ENCODE measurements at regions not wholly inside any gene's neighbourhood (a gene's known extent, or its start where the extent isn't known, plus 50 kb on each side); places are given as distances from the start of the nearest gene placed in this dataset.
"Not testable (repeated sequence)": the region's sequence is repeated elsewhere in the genome, so short reads cannot be mapped to it uniquely, and the experiment has no call there.

DNA sequence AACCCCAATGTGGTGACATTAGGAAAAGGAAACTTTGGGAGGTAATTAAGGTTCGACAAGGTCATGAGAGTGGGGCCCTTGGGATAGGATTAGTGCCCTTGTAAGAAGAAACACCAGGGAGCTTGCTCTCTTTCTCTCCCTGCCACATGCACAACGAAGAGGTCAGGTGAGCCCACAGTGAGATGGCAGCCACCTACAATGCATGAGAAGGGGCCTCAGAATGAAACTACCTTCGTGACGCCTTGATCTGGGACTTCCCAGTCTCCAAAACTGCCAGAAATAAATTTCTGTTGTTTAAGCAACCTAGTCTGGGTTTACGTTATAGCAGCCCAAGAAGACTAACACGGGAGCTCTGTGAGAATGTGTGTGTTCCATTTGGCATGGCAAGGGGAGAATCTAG lies 682.8 kb downstream of the PRIM2 start:
- not testable (repeated sequence) for H3K4me3 ChIP-seq (ENCODE audit: low read length); H3K27ac ChIP-seq (ENCODE audit: low read length); H3K36me3 ChIP-seq (ENCODE audit: control insufficient read depth, low read depth, low read length); H3K4me1 ChIP-seq (ENCODE audit: control insufficient read depth, low read depth, low read length); H3K9ac ChIP-seq (ENCODE audit: low read length); H3K27me3 ChIP-seq (ENCODE audit: control insufficient read depth, insufficient read depth, low read length)
- H3K9me3 ChIP-seq (ENCODE audit: control insufficient read depth, low read depth, low read length): peaks cover 20% of the 10 kb centered on the region

DNA sequence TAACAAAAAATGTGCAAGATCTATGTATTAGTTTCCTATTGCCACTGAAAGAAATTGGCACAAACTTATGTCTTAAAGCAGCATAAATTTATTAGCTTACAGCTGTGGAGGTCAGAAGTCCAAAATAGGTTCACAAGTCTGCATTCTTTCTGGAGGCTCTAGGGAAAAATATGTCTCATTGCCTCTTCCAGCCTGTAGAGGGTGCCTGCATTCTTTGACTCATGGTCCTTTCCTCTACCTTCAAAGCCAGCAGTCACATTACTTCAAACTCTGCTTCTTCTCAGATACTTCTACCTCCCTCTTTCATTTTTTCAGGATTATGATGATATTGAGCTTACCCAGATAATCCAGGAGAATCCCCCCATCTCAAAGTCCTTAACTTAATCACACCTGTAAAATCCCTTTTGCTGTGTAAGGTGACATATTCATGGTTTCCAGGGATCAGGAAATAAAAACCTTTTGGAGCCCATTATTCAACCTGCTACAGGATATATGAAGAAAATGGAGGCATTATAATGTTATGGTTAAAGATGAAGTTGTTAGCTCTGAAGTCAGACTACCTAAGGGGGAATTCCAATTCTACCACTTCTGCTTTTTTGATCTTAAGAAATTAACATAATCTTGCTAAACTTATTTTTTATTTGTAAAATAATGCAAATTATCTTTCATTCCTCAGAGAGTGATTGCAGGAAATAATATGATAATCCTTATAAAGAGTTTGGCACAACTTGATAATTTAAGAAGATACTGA lies 686.2 kb downstream of the PRIM2 start:
- not testable (repeated sequence) for H3K27ac ChIP-seq (ENCODE audit: low read length); H3K27me3 ChIP-seq (ENCODE audit: control insufficient read depth, insufficient read depth, low read length); H3K4me3 ChIP-seq (ENCODE audit: low read length); H3K9ac ChIP-seq (ENCODE audit: low read length); H3K36me3 ChIP-seq (ENCODE audit: control insufficient read depth, low read depth, low read length); H3K4me1 ChIP-seq (ENCODE audit: control insufficient read depth, low read depth, low read length)
- peaks cover 18% of the 10 kb centered on the region for H3K9me3 ChIP-seq (ENCODE audit: control insufficient read depth, low read depth, low read length)

DNA sequence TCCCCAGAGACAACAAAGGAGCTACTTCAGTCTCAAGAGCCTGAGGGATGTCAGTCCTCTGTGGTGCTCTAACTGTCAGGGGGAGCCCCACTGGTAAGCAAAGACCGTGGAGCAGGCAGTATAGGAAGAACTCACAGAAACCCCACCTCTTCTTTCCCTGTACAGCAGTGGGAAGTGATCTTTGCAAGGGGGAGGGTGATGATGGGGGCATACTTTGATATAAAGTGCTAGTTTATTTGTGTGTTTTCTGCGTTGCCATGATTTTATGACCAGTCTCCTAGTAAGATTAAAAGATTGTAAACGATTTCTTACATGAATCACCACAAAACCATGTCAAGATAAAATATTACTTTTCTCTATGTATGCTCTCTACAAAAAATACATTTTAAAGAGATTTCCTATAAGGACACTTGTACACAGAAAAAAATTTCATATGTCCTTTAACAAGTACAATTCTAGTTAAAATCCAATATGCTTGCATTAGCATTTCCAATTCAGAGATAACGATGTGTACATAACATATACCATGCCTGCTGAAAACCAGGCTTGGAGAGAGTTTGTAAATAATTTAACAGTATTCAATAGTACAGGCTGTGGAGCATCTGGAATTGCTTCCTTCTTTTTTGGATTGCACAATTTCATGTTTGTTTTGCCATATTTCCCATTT lies 690.0 kb downstream of the PRIM2 start:
- not testable (repeated sequence) for H3K27me3 ChIP-seq (ENCODE audit: control insufficient read depth, insufficient read depth, low read length); H3K4me1 ChIP-seq (ENCODE audit: control insufficient read depth, low read depth, low read length); H3K9ac ChIP-seq (ENCODE audit: low read length); H3K4me3 ChIP-seq (ENCODE audit: low read length); H3K36me3 ChIP-seq (ENCODE audit: control insufficient read depth, low read depth, low read length); H3K27ac ChIP-seq (ENCODE audit: low read length)
- peaks cover 22% of the 10 kb centered on the region for H3K9me3 ChIP-seq (ENCODE audit: control insufficient read depth, low read depth, low read length)

DNA sequence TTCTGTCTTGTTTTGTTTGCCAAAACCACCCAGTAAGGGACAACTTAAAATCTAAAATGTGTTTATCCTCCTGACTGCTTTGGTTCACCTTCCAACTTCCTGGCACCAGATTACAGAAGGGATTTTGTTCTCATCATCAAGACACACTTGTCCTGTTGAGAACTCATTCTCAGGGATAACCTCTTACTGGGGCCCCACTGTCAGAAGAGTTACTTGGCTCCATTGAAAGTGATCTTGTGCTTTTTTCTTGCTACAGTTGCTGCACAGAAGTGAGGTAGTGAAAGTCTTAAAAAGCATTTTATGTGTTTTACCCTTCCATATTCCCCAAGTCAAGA lies 690.5 kb downstream of the PRIM2 start:
- H3K4me3 ChIP-seq (ENCODE audit: low read length); H3K9ac ChIP-seq (ENCODE audit: low read length): not testable (repeated sequence)

DNA sequence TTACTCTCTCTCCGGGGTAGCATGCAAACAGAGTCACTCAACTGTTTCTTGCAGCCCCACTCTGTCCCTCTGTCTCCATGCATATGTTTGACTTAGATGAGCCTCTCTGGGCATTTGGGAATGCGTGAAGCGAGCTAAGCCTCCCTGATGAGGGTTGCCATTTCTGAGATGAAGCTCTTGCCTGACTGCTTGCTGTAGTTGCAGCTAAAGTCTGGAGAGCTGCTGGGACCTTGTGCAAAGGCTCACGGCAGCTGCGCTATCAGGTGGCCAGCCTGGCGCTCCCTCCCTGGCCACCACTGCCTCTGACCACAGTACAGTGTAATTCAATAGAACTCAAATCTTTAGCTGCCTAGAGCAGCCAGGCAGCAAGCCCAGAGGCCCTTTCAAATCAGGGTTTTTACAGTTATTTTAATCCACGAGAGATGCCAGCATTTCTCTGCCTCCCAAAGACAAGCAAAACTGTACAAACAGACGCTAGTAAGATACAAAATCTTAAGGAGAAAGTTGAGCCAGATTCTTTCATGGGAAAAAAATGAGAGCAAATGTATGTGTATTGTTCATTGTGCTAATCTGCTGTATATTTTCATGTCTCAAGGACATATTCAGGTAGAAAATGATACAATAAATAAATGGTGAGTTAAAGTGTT lies 694.6 kb downstream of the PRIM2 start:
- H3K9ac ChIP-seq (ENCODE audit: low read length); H3K27me3 ChIP-seq (ENCODE audit: control insufficient read depth, insufficient read depth, low read length); H3K27ac ChIP-seq (ENCODE audit: low read length); H3K4me1 ChIP-seq (ENCODE audit: control insufficient read depth, low read depth, low read length); H3K36me3 ChIP-seq (ENCODE audit: control insufficient read depth, low read depth, low read length); H3K4me3 ChIP-seq (ENCODE audit: low read length): not testable (repeated sequence)
- H3K9me3 ChIP-seq (ENCODE audit: control insufficient read depth, low read depth, low read length): peaks cover 25% of the 10 kb centered on the region

More for the DNA sequence above, 690.5 kb downstream of the PRIM2 start:
- not testable (repeated sequence) for H3K27me3 ChIP-seq (ENCODE audit: control insufficient read depth, insufficient read depth, low read length); H3K36me3 ChIP-seq (ENCODE audit: control insufficient read depth, low read depth, low read length); H3K27ac ChIP-seq (ENCODE audit: low read length); H3K4me1 ChIP-seq (ENCODE audit: control insufficient read depth, low read depth, low read length)
- peaks cover 23% of the 10 kb centered on the region for H3K9me3 ChIP-seq (ENCODE audit: control insufficient read depth, low read depth, low read length)

DNA sequence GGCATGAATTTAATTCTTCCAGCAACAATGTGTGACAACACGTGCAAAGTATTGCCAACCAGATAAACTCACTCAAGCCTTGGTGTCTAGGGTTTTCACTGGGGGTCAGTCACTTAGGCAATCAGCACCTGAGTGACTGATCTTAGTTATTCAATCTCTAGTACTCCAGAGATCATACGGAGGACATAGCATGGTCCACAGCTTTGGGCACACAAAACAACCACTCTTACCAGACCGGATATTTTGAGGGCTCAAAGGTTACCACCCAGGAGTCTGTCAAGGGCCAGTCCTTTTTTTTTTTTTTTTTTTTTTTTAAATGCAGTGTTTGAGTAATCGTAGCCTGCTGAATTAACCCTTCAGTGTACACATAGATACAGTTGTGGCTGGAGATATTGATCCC lies 699.2 kb downstream of the PRIM2 start:
- not testable (repeated sequence) for H3K4me3 ChIP-seq (ENCODE audit: low read length); H3K27ac ChIP-seq (ENCODE audit: low read length); H3K9ac ChIP-seq (ENCODE audit: low read length); H3K4me1 ChIP-seq (ENCODE audit: control insufficient read depth, low read depth, low read length); H3K27me3 ChIP-seq (ENCODE audit: control insufficient read depth, insufficient read depth, low read length); H3K36me3 ChIP-seq (ENCODE audit: control insufficient read depth, low read depth, low read length)
- H3K9me3 ChIP-seq (ENCODE audit: control insufficient read depth, low read depth, low read length): peaks cover 29% of the 10 kb centered on the region

DNA sequence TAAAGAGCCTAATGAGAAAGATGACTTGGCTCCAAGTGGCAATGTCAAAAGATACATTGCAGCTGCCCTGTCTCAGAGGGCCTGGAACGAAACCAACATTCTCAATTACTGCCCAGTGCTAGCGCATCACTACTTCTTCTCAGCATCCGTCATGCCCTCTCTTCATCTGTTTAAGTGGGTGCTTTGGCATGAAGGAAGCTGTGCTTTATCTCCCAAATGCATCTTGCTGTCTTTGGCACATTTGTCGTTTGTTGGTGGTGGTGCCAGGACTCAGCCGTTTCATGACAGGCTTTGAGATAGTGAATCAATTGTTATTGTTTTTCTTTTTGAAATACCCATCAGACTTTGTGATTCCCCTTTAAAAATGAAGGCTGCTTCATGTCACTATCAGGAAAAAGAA lies 710.8 kb downstream of the PRIM2 start:
- not testable (repeated sequence) for H3K27ac ChIP-seq (ENCODE audit: low read length); H3K9ac ChIP-seq (ENCODE audit: low read length); H3K4me1 ChIP-seq (ENCODE audit: control insufficient read depth, low read depth, low read length); H3K36me3 ChIP-seq (ENCODE audit: control insufficient read depth, low read depth, low read length); H3K4me3 ChIP-seq (ENCODE audit: low read length); H3K27me3 ChIP-seq (ENCODE audit: control insufficient read depth, insufficient read depth, low read length)
- peaks cover 12% of the 10 kb centered on the region for H3K9me3 ChIP-seq (ENCODE audit: control insufficient read depth, low read depth, low read length)

DNA sequence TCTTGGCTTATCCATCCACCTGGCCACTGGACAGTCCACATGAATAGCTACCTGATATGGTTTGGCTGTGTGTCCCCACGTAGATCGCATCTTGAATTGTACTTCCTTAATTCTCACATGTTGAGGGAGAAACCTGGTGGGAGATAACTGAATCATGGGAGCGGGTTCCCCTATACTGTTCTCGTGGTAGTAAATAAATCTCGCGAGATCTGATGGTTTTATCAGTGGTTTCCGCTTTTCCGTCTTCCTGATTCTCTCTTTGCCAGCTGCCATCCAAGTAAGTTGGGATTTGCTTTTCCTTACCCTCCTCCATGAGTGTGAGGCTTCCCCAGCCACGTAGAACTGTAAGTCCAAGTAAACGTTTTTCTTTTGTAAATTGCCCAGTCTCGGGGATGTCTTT lies 720.8 kb downstream of the PRIM2 start:
- H3K27ac ChIP-seq (ENCODE audit: low read length); H3K36me3 ChIP-seq (ENCODE audit: control insufficient read depth, low read depth, low read length); H3K4me1 ChIP-seq (ENCODE audit: control insufficient read depth, low read depth, low read length); H3K27me3 ChIP-seq (ENCODE audit: control insufficient read depth, insufficient read depth, low read length); H3K9ac ChIP-seq (ENCODE audit: low read length); H3K4me3 ChIP-seq (ENCODE audit: low read length): not testable (repeated sequence)
- peaks cover 18% of the 10 kb centered on the region for H3K9me3 ChIP-seq (ENCODE audit: control insufficient read depth, low read depth, low read length)

DNA sequence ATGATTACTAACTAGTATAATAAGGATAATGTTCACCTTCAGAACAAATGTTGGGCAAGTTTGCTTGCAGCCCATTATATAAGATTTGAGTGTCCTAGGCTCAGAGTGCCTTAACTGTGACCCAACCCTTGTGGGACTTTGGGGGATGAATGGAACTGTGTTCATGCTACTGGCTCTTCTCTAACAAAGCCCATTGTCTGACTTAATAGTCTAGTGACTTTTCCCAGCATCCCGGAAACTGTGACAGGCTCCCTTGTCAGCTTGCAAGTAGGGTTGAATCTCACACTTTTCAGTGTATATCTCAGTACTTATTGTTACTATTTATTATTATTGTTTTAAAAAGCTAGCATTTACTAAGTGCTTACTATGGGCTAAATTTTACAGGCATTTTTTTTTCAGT lies 729.2 kb downstream of the PRIM2 start:
- H3K27ac ChIP-seq (ENCODE audit: low read length); H3K27me3 ChIP-seq (ENCODE audit: control insufficient read depth, insufficient read depth, low read length); H3K36me3 ChIP-seq (ENCODE audit: control insufficient read depth, low read depth, low read length); H3K4me1 ChIP-seq (ENCODE audit: control insufficient read depth, low read depth, low read length); H3K4me3 ChIP-seq (ENCODE audit: low read length); H3K9ac ChIP-seq (ENCODE audit: low read length): not testable (repeated sequence)
- peaks cover 13% of the 10 kb centered on the region for H3K9me3 ChIP-seq (ENCODE audit: control insufficient read depth, low read depth, low read length)

DNA sequence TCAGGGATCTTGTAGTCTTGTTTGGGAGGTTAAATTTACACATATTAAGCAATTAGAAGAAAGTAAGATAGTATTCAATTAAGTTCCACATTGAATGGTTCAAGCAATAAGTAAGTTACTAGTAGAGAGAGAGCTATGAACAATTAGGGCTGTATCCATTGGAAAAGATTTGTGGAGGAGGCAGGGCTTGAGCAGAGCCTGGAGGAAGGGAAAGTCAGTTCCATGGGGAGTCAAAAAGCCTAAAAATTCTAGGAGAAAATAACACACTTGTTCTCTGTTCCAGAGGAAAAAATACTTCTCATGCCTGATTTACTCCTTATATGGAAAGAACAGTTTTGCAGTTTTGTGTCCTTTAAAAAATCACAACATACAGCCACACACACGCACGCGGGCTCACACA lies 730.0 kb downstream of the PRIM2 start:
- H3K9ac ChIP-seq (ENCODE audit: low read length); H3K27me3 ChIP-seq (ENCODE audit: control insufficient read depth, insufficient read depth, low read length); H3K27ac ChIP-seq (ENCODE audit: low read length); H3K4me1 ChIP-seq (ENCODE audit: control insufficient read depth, low read depth, low read length); H3K4me3 ChIP-seq (ENCODE audit: low read length); H3K36me3 ChIP-seq (ENCODE audit: control insufficient read depth, low read depth, low read length): not testable (repeated sequence)
- peaks cover 12% of the 10 kb centered on the region for H3K9me3 ChIP-seq (ENCODE audit: control insufficient read depth, low read depth, low read length)

DNA sequence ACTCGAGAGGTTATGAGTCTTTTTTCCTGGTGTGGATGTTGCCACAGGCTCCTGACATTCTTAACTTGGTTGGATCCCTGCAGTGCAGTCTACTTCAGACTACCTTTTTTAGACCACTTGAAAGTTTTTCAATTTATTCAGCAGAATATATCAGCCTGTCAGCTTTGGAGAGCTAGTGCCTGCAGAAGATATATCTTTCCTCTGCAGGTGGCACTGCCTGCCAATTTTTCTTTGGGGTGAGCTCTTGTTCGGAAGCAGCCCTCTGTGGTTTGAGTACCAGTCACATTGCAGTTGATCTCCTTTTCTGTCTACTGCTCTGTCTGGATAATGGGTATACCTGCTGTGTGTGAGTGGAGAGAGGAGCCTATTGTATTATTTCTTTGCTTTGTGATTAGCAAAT lies 730.4 kb downstream of the PRIM2 start:
- H3K4me1 ChIP-seq (ENCODE audit: control insufficient read depth, low read depth, low read length); H3K27me3 ChIP-seq (ENCODE audit: control insufficient read depth, insufficient read depth, low read length); H3K27ac ChIP-seq (ENCODE audit: low read length); H3K36me3 ChIP-seq (ENCODE audit: control insufficient read depth, low read depth, low read length); H3K9ac ChIP-seq (ENCODE audit: low read length); H3K4me3 ChIP-seq (ENCODE audit: low read length); H3K9me3 ChIP-seq (ENCODE audit: control insufficient read depth, low read depth, low read length): not testable (repeated sequence)
